ENCODE measurements at regions not wholly inside any gene's neighbourhood (a gene's known extent, or its start where the extent isn't known, plus 50 kb on each side); places are given as distances from the start of the nearest gene placed in this dataset.

- DNase-seq: peak; percentile 16
Measured at GRCh38 chr1:5748286-5749225, 243.7 kb downstream of the NPHP4 start.

GRCh38 chr1:5747426-5748285 is 244.6 kb downstream of the NPHP4 start:
- DNase-seq: peak; percentile 0

- no peak for DNase-seq
Measured at GRCh38 chr1:5746611-5747425, 245.4 kb downstream of the NPHP4 start.

- peak; percentile 81 for DNase-seq
Measured at GRCh38 chr1:5745800-5746610, 246.2 kb downstream of the NPHP4 start.

- DNase-seq: peak; percentile 30
Measured at GRCh38 chr1:5744911-5745799, 247.1 kb downstream of the NPHP4 start.

- peak; percentile 15 for DNase-seq
Measured at GRCh38 chr1:5744341-5744740, 247.9 kb downstream of the NPHP4 start.

GRCh38 chr1:5743435-5744095 is 248.7 kb downstream of the NPHP4 start:
- DNase-seq: peak; percentile 11

- DNase-seq: peak; percentile 2
Measured at GRCh38 chr1:5742801-5743200, 249.4 kb downstream of the NPHP4 start.

- peak; percentile 3 for DNase-seq
Measured at GRCh38 chr1:5742032-5742431, 250.2 kb downstream of the NPHP4 start.

GRCh38 chr1:5740865-5741860 is 251.1 kb downstream of the NPHP4 start:
- DNase-seq: peak; percentile 9

GRCh38 chr1:5740450-5740849 is 251.8 kb downstream of the NPHP4 start:
- DNase-seq: no peak

- peak; percentile 5 for DNase-seq
Measured at GRCh38 chr1:5739561-5740078, 252.6 kb downstream of the NPHP4 start.

- DNase-seq: peak; percentile 5
Measured at GRCh38 chr1:5738911-5739462, 253.2 kb downstream of the NPHP4 start.

GRCh38 chr1:5737081-5737480 is 255.1 kb downstream of the NPHP4 start:
- DNase-seq: no peak

- no peak for DNase-seq
Measured at GRCh38 chr1:5734996-5735395, 257.2 kb downstream of the NPHP4 start.

GRCh38 chr1:5734414-5734813 is 257.8 kb downstream of the NPHP4 start:
- DNase-seq: no peak

GRCh38 chr1:5733596-5733995 is 258.6 kb downstream of the NPHP4 start:
- DNase-seq: no peak

- DNase-seq: no peak
Measured at GRCh38 chr1:5731110-5731423, 261.2 kb downstream of the NPHP4 start.

Data from femur (tissue), 1 donor.